DND-41 (cell line): ENCODE measurements at regions not wholly inside any gene's neighbourhood (a gene's known extent, or its start where the extent isn't known, plus 50 kb on each side); places are given as distances from the start of the nearest gene placed in this dataset.

Experiments used
- EZH2 ChIP-seq: IDR thresholded peaks from 3 replicates; pipeline ENCODE4 v1.6.1; 2012; ENCODE audit warnings: borderline replicate concordance, low read depth, mild to moderate bottlenecking, moderate library complexity, low read length, inconsistent platforms; ENCODE audit not compliant: severe bottlenecking
- TF ChIP-seq, protein P1 (sequence below): IDR thresholded peaks from 2 replicates; pipeline ENCODE4 v1.5.1; 2012; ENCODE audit warnings: borderline replicate concordance, low read length, moderate library complexity, mild to moderate bottlenecking; ENCODE audit not compliant: poor library complexity, severe bottlenecking; ENCODE audit errors: extremely low read depth

DNA sequence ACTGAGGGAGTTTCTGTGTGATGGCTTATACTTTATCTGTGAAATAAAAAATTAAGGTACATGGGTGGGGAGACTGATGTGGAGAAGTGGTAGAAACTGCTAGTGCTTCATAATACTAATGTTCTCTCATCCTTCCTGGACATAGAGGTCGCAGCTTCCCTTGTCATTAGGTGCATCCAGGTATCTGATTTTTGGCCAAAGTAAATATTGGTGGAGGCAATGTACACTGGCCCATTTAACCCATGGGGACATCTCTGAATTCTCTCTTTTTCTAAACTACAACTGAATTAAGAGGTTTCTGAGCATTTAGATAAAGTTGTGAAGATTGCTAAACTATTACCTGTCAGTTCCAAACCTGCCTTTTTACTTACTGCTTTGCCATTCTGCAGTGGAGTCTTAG lies 140.9 kb upstream of the CHORDC1 start:
- TF ChIP-seq, protein P1, sequence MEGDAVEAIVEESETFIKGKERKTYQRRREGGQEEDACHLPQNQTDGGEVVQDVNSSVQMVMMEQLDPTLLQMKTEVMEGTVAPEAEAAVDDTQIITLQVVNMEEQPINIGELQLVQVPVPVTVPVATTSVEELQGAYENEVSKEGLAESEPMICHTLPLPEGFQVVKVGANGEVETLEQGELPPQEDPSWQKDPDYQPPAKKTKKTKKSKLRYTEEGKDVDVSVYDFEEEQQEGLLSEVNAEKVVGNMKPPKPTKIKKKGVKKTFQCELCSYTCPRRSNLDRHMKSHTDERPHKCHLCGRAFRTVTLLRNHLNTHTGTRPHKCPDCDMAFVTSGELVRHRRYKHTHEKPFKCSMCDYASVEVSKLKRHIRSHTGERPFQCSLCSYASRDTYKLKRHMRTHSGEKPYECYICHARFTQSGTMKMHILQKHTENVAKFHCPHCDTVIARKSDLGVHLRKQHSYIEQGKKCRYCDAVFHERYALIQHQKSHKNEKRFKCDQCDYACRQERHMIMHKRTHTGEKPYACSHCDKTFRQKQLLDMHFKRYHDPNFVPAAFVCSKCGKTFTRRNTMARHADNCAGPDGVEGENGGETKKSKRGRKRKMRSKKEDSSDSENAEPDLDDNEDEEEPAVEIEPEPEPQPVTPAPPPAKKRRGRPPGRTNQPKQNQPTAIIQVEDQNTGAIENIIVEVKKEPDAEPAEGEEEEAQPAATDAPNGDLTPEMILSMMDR: no peak
- TF ChIP-seq EZH2: no peak
